ENCODE measurements at regions not wholly inside any gene's neighbourhood (a gene's known extent, or its start where the extent isn't known, plus 50 kb on each side); places are given as distances from the start of the nearest gene placed in this dataset.

- TF ChIP-seq, protein P1, sequence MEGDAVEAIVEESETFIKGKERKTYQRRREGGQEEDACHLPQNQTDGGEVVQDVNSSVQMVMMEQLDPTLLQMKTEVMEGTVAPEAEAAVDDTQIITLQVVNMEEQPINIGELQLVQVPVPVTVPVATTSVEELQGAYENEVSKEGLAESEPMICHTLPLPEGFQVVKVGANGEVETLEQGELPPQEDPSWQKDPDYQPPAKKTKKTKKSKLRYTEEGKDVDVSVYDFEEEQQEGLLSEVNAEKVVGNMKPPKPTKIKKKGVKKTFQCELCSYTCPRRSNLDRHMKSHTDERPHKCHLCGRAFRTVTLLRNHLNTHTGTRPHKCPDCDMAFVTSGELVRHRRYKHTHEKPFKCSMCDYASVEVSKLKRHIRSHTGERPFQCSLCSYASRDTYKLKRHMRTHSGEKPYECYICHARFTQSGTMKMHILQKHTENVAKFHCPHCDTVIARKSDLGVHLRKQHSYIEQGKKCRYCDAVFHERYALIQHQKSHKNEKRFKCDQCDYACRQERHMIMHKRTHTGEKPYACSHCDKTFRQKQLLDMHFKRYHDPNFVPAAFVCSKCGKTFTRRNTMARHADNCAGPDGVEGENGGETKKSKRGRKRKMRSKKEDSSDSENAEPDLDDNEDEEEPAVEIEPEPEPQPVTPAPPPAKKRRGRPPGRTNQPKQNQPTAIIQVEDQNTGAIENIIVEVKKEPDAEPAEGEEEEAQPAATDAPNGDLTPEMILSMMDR (IDR thresholded peaks at IDR 0.05): no peak
Observed at GRCh38 chr2:165033402-165033801, 78.1 kb upstream of the SLC38A11 start.

DNA sequence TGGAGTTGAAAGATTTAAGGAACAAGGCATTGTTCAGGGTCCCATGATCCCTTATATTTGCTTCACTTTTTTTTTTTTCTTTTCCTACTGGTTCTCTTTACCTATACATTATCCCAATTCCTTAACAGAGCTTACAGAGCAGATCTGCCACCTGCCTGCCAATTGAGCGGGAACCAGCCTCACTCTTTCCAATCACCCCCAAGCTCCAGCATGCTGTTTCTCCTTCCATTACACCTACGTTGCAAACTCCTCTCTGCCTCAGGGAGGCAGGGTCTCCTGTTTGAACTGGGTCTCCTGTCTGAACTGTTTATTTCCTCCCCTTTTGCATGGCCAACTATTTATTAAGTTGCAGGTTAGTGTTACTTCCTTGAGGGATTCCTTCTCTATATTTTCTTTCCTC is 77.2 kb upstream of the SLC38A11 start:
- TF ChIP-seq, protein P1 (IDR thresholded peaks at IDR 0.05): no peak

DNA sequence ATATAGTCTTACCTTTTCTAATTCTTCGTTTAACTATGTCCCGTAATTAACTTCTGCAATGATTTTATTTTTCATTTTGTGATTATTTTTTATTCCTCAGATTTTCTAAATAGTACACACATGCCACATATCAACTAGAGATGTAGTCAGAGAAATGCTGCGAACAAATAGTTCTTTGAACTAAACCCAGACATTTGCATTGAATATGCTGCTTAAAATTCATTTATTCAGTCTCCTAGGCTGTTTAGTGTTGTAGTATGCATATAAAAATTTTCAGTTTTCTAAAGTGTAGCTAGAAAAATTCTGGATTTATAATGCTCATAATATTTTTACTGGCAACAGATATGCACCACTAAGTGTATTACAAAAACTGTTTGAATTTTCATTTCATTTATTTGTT is 68.9 kb upstream of the SLC38A11 start:
- TF ChIP-seq, protein P1 (IDR thresholded peaks at IDR 0.05): no peak

DNA sequence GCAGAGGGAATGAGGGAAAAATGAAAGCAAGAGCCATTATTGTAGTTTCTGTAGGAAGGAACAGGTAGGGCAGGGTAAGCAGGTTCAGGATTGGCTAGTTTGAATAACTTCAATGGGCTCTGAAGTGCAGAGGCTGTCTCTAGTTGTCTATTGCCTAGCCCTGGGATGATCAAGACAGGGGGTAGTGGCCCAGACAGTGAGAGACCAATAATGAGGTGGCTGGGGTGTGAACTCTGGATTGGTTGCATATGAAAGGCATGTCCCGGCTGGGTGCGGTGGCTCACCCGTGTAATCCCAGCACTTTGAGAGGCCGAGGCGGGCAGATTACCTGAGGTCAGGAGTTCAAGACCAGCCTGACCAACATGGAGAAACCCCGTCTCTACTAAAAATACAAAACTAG is 67.5 kb upstream of the SLC38A11 start:
- TF ChIP-seq, protein P1 (IDR thresholded peaks at IDR 0.05): no peak

- TF ChIP-seq, protein P1 (IDR thresholded peaks at IDR 0.05): no peak
Observed at GRCh38 chr2:165017966-165018596, 62.8 kb upstream of the SLC38A11 start.

DNA sequence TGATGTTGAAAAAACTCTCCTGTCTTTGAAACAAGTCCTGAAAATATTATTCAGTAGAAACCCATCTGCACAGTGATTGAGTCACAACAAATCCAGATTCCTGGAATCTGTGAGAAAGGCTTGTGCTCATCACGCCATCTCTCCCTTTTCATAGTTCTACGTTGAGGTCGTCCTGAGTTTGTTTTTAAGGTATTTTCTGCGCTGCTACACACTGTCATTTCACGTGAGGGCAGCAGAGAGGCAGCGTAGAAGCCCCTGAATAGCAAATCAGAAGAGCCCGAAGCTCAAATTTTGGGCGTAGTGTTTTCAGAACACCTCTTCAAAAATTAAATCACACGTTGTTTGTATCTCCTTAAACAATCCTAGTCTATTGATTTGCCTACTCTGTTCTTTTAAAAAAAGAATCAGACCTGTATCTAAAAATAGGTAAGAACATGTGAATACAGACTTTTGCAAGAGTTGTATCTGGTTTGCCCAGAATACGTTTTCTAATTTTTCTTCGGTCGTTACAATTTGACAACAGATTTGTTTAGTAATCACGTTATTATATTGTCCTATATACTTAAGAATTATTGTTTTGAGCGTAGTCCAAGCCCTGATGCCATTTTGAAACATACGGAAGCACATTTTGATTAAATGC is 61.6 kb upstream of the SLC38A11 start:
- TF ChIP-seq, protein P1 (IDR thresholded peaks at IDR 0.05): peak; percentile 60

DNA sequence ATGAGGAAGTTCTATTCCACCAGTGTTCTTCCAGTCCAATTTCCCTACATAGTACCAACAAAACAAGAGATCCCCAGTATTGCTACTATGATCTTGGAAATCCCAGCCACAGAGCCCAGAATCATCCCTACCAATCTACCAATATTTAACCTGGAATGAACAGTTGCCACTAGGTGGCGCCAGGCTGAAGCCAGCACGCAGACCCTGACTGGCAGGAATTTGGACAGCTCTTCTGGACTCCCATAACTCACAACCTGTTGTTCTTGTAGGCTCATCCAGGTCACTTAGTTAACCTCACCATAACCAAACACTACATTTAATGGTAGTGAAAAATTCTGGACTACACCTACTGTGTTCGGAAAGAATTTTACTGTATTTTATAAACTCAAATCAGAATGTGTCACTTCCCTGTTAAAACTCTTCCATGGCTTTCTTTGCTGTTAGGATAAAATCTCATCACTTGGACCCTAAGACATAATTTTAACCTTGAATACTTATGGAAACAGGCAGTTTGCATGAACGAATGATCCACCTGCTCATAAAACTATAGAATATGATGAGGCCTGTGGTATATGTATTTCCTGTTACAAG is 59.8 kb upstream of the SLC38A11 start:
- TF ChIP-seq, protein P1 (IDR thresholded peaks at IDR 0.05): peak; percentile 85

Measured in LNCAP (cell line).